Loucy (cell line): ENCODE measurements at regions not wholly inside any gene's neighbourhood (a gene's known extent, or its start where the extent isn't known, plus 50 kb on each side); places are given as distances from the start of the nearest gene placed in this dataset.

Experiments used
- H2AFZ ChIP-seq: fragments of 200-600 bp; sonication (generic); 2 replicates; pipeline ENCODE4 v1.6.0; 2016; ENCODE audit warnings: antibody characterized with exemption, mild to moderate bottlenecking, low read length, moderate library complexity
- H3F3A ChIP-seq: fragments of 200-600 bp; 2 replicates; pipeline ENCODE4 v1.6.0; 2016; ENCODE audit warnings: antibody characterized with exemption, low read depth, mild to moderate bottlenecking
- H3K27me3 ChIP-seq: fragments of 200-600 bp; sonication (generic); 2 replicates; pipeline ENCODE4 v1.6.1; 2014; ENCODE audit warnings: low read length, mild to moderate bottlenecking; ENCODE audit not compliant: insufficient read depth, poor library complexity, severe bottlenecking
- H3K36me3 ChIP-seq: fragments of 200-600 bp; sonication (generic); 2 replicates; pipeline ENCODE4 v1.6.1; 2016; ENCODE audit warnings: low read length; ENCODE audit not compliant: insufficient read depth
- H3K4me1 ChIP-seq: fragments of 200-600 bp; sonication (generic); 2 replicates; pipeline ENCODE4 v1.5.1; 2014; ENCODE audit warnings: low read length, mild to moderate bottlenecking; ENCODE audit not compliant: insufficient read depth, poor library complexity, severe bottlenecking
- H3K4me2 ChIP-seq: fragments of 200-600 bp; sonication (generic); 2 replicates; pipeline ENCODE4 v1.6.0; 2014; ENCODE audit warnings: antibody characterized with exemption, low read length, low read depth, mild to moderate bottlenecking; ENCODE audit not compliant: poor library complexity, severe bottlenecking
- H3K4me3 ChIP-seq: fragments of 200-600 bp; sonication (generic); 2 replicates; pipeline ENCODE4 v1.5.1; 2014; ENCODE audit warnings: low read length, mild to moderate bottlenecking, mixed read lengths; ENCODE audit not compliant: poor library complexity, severe bottlenecking
- H3K79me2 ChIP-seq: fragments of 200-600 bp; sonication (generic); 2 replicates; pipeline ENCODE4 v1.6.1; 2014; ENCODE audit warnings: low read length; ENCODE audit not compliant: insufficient read depth
- H3K9ac ChIP-seq: fragments of 200-600 bp; sonication (generic); 2 replicates; pipeline ENCODE4 v1.6.0; 2014; ENCODE audit warnings: mild to moderate bottlenecking, low read depth, low read length, moderate library complexity; ENCODE audit not compliant: poor library complexity, severe bottlenecking
- H3K9me2 ChIP-seq: fragments of 200-600 bp; sonication (generic); replicated peaks from 2 replicates; pipeline ENCODE4 v1.6.1; 2016; ENCODE audit warnings: low read depth, low read length, mixed read lengths
- H3K9me3 ChIP-seq: fragments of 200-600 bp; sonication (generic); 2 replicates; pipeline ENCODE4 v1.6.1; 2014; ENCODE audit warnings: mild to moderate bottlenecking, antibody characterized with exemption, low read length, low read depth; ENCODE audit not compliant: insufficient read depth
- H4K20me1 ChIP-seq: fragments of 200-600 bp; sonication (generic); 2 replicates; pipeline ENCODE4 v1.6.0; 2014; ENCODE audit warnings: antibody characterized with exemption, low read length, mild to moderate bottlenecking; ENCODE audit not compliant: insufficient read depth, poor library complexity, severe bottlenecking
- CTCF ChIP-seq: fragments of 200-600 bp; sonication (generic); conservative IDR thresholded peaks from 2 replicates; pipeline ENCODE4 v1.5.1; 2014; ENCODE audit warnings: mild to moderate bottlenecking, antibody characterized with exemption, low read length
- EZH2phosphoT487 ChIP-seq: fragments of 200-600 bp; IDR thresholded peaks from 2 replicates; pipeline ENCODE4 v1.6.1; 2018; ENCODE audit warnings: antibody characterized with exemption, mild to moderate bottlenecking, moderate library complexity, borderline replicate concordance

GRCh38 chr5:120874081-120874862 is 410.2 kb downstream of the PRR16 start:
- no peak overlapping the region for H3K4me2 ChIP-seq
- H2AFZ ChIP-seq = no peak overlapping the region
- H3K79me2 ChIP-seq = no peaks in the 10 kb centered on the region
- H4K20me1 ChIP-seq = no peaks in the 10 kb centered on the region
- no peaks in the 10 kb centered on the region for H3F3A ChIP-seq
- no peaks in the 10 kb centered on the region for H3K27me3 ChIP-seq
- H3K9me2 ChIP-seq = no peaks in the 10 kb centered on the region
- TF ChIP-seq CTCF (no peak), EZH2phosphoT487 (no peak)
- no peak overlapping the region for H3K4me3 ChIP-seq
- no peak overlapping the region for H3K9ac ChIP-seq
- H3K36me3 ChIP-seq = no peaks in the 10 kb centered on the region
- no peaks in the 10 kb centered on the region for H3K9me3 ChIP-seq
- no peaks in the 10 kb centered on the region for H3K4me1 ChIP-seq

- Histone ChIP-seq H3K4me2 (no peak overlapping the region), H4K20me1 (no peaks in the 10 kb centered on the region), H3K9ac (no peak overlapping the region), H3K9me3 (no peaks in the 10 kb centered on the region), H3K79me2 (no peaks in the 10 kb centered on the region), H3K9me2 (no peaks in the 10 kb centered on the region), H3K36me3 (no peaks in the 10 kb centered on the region), H3K27me3 (no peaks in the 10 kb centered on the region), H3K4me3 (no peak overlapping the region), H3F3A (no peaks in the 10 kb centered on the region), H2AFZ (no peak overlapping the region), H3K4me1 (no peaks in the 10 kb centered on the region)
- TF ChIP-seq CTCF (no peak), EZH2phosphoT487 (no peak)
Measured at GRCh38 chr5:120882038-120882775, 418.1 kb downstream of the PRR16 start.

GRCh38 chr5:120886351-120886860 is 422.3 kb downstream of the PRR16 start:
- Histone ChIP-seq H4K20me1 (no peaks in the 10 kb centered on the region), H3K36me3 (no peaks in the 10 kb centered on the region), H3K4me2 (no peak overlapping the region), H3K79me2 (no peaks in the 10 kb centered on the region), H3K9me3 (no peaks in the 10 kb centered on the region), H3K9me2 (no peaks in the 10 kb centered on the region), H2AFZ (no peak overlapping the region), H3F3A (no peaks in the 10 kb centered on the region), H3K9ac (no peak overlapping the region), H3K4me3 (no peak overlapping the region), H3K27me3 (no peaks in the 10 kb centered on the region), H3K4me1 (no peaks in the 10 kb centered on the region)
- TF ChIP-seq EZH2phosphoT487 = no peak
- no peak for TF ChIP-seq CTCF
